Spinal cord (tissue), 9 donors: ENCODE measurements at regions not wholly inside any gene's neighbourhood (a gene's known extent, or its start where the extent isn't known, plus 50 kb on each side); places are given as distances from the start of the nearest gene placed in this dataset.

ENCODE experiments used
- DNase-seq, 6 donors: peaks; one replicate each; pipeline versions ENCODE4 v3.0.0 to v3.0.0-alpha.2; 2013 to 2015; ENCODE audit warnings: low spot score in 6 of 6, low read depth in 4 of 6
- H3K27ac ChIP-seq: one replicate; pipeline ENCODE4 v1.5.1; 2013; ENCODE audit warnings: low read depth, low read length, control low read depth
- H3K27me3 ChIP-seq: one replicate; pipeline ENCODE4 v1.6.1; 2013; ENCODE audit warnings: low read length; ENCODE audit not compliant: control insufficient read depth, insufficient read depth
- H3K36me3 ChIP-seq: one replicate; pipeline ENCODE4 v1.6.1; 2013; ENCODE audit warnings: low read length; ENCODE audit not compliant: control insufficient read depth, insufficient read depth
- H3K4me1 ChIP-seq: one replicate; pipeline ENCODE4 v1.6.1; 2013; ENCODE audit warnings: low read length; ENCODE audit not compliant: control insufficient read depth, insufficient read depth
- H3K4me3 ChIP-seq: one replicate; pipeline ENCODE4 v1.5.1; 2013; ENCODE audit warnings: low read depth, low read length, control low read depth
- H3K9me3 ChIP-seq: one replicate; pipeline ENCODE4 v1.6.1; 2013; ENCODE audit warnings: low read length; ENCODE audit not compliant: control insufficient read depth, insufficient read depth
- WGBS: methylation state at CpG from one replicate; pipeline ENCODE4 v1.1.5; 2013; ENCODE audit warnings: missing lambda C conversion rate; ENCODE audit not compliant: insufficient coverage; 5-methylcytosine and 5-hydroxymethylcytosine counted together
- donor health status: healthy.

- Histone ChIP-seq H3K27me3 (no peaks in the 10 kb centered on the region), H3K9me3 (no peaks in the 10 kb centered on the region), H3K27ac (no peak overlapping the region), H3K4me1 (no peaks in the 10 kb centered on the region), H3K4me3 (no peak overlapping the region), H3K36me3 (no peaks in the 10 kb centered on the region)
- DNase-seq: no peak
- WGBS: 100% methylated on average over 1 of the region's 4 CpGs
Measured at GRCh38 chr5:53350991-53351770, 129.2 kb upstream of the FST start.

- H3K27me3 ChIP-seq: no peaks in the 10 kb centered on the region
- H3K36me3 ChIP-seq: no peaks in the 10 kb centered on the region
- no peaks in the 10 kb centered on the region for H3K9me3 ChIP-seq
- no CpG with 5 or more reads among the region's 5 CpGs for WGBS
- H3K27ac ChIP-seq: no peak overlapping the region
- no peak overlapping the region for H3K4me3 ChIP-seq
- no peaks in the 10 kb centered on the region for H3K4me1 ChIP-seq
- peak in 1 of 6 donors; percentile 29 for DNase-seq
Measured at GRCh38 chr5:53355316-53355715, 125.1 kb upstream of the FST start.

GRCh38 chr5:53355931-53356330 is 124.5 kb upstream of the FST start:
- Histone ChIP-seq H3K4me3 (no peak overlapping the region), H3K27ac (no peak overlapping the region), H3K27me3 (no peaks in the 10 kb centered on the region), H3K9me3 (no peaks in the 10 kb centered on the region), H3K36me3 (no peaks in the 10 kb centered on the region), H3K4me1 (no peaks in the 10 kb centered on the region)
- no peak for DNase-seq
- 80% methylated on average over 1 of the region's 1 CpG for WGBS

- Histone ChIP-seq H3K9me3 (no peaks in the 10 kb centered on the region), H3K4me1 (no peaks in the 10 kb centered on the region), H3K27me3 (no peaks in the 10 kb centered on the region), H3K36me3 (no peaks in the 10 kb centered on the region), H3K27ac (no peak overlapping the region), H3K4me3 (no peak overlapping the region)
- 78% methylated on average over 3 of the region's 4 CpGs for WGBS
- DNase-seq: no peak
Measured at GRCh38 chr5:53357439-53357838, 123.0 kb upstream of the FST start.

GRCh38 chr5:53358794-53359193 is 121.6 kb upstream of the FST start:
- H3K27me3 ChIP-seq: no peaks in the 10 kb centered on the region
- H3K9me3 ChIP-seq: no peaks in the 10 kb centered on the region
- H3K4me1 ChIP-seq: no peaks in the 10 kb centered on the region
- WGBS: no CpG with 5 or more reads among the region's 2 CpGs
- H3K36me3 ChIP-seq: no peaks in the 10 kb centered on the region
- no peak overlapping the region for H3K4me3 ChIP-seq
- no peak overlapping the region for H3K27ac ChIP-seq
- no peak for DNase-seq

GRCh38 chr5:53359916-53360517 is 120.4 kb upstream of the FST start:
- Histone ChIP-seq H3K27ac (no peak overlapping the region), H3K4me3 (no peak overlapping the region), H3K4me1 (no peaks in the 10 kb centered on the region), H3K36me3 (no peaks in the 10 kb centered on the region), H3K27me3 (no peaks in the 10 kb centered on the region), H3K9me3 (no peaks in the 10 kb centered on the region)
- WGBS: no CpG with 5 or more reads among the region's 4 CpGs
- no peak for DNase-seq

- Histone ChIP-seq H3K4me1 (no peaks in the 10 kb centered on the region), H3K36me3 (no peaks in the 10 kb centered on the region), H3K9me3 (no peaks in the 10 kb centered on the region), H3K4me3 (no peak overlapping the region), H3K27ac (no peak overlapping the region), H3K27me3 (no peaks in the 10 kb centered on the region)
- no peak for DNase-seq
Measured at GRCh38 chr5:53360811-53361210, 119.6 kb upstream of the FST start.

GRCh38 chr5:53361708-53362107 is 118.7 kb upstream of the FST start:
- no peak for DNase-seq
- Histone ChIP-seq H3K9me3 (no peaks in the 10 kb centered on the region), H3K4me3 (no peak overlapping the region), H3K36me3 (no peaks in the 10 kb centered on the region), H3K4me1 (no peaks in the 10 kb centered on the region), H3K27ac (no peak overlapping the region), H3K27me3 (no peaks in the 10 kb centered on the region)
- WGBS: 91% methylated on average over 3 of the region's 4 CpGs

- DNase-seq: no peak
- 100% methylated on average over 1 of the region's 5 CpGs for WGBS
- H3K27ac ChIP-seq: no peak overlapping the region
Measured at GRCh38 chr5:53362521-53362941, 117.9 kb upstream of the FST start.

GRCh38 chr5:53364061-53364460 is 116.4 kb upstream of the FST start:
- no peaks in the 10 kb centered on the region for H3K36me3 ChIP-seq
- H3K27ac ChIP-seq: no peak overlapping the region
- H3K4me3 ChIP-seq: no peak overlapping the region
- no peaks in the 10 kb centered on the region for H3K27me3 ChIP-seq
- WGBS: 100% methylated on average over 1 of the region's 3 CpGs
- DNase-seq: no peak
- no peaks in the 10 kb centered on the region for H3K4me1 ChIP-seq
- H3K9me3 ChIP-seq: no peaks in the 10 kb centered on the region

More at GRCh38 chr5:53362521-53362941, 117.9 kb upstream of the FST start:
- Histone ChIP-seq H3K27me3 (no peaks in the 10 kb centered on the region), H3K9me3 (no peaks in the 10 kb centered on the region), H3K4me3 (no peak overlapping the region), H3K36me3 (no peaks in the 10 kb centered on the region), H3K4me1 (no peaks in the 10 kb centered on the region)
